HL-60 (cell line): ENCODE measurements at regions not wholly inside any gene's neighbourhood (a gene's known extent, or its start where the extent isn't known, plus 50 kb on each side); places are given as distances from the start of the nearest gene placed in this dataset.

ENCODE experiments used
- TF ChIP-seq, protein P1 (sequence below): IDR thresholded peaks from one replicate; pipeline ENCODE4 v1.5.1; 2011; ENCODE audit warnings: low read length, control low read depth, inconsistent platforms; ENCODE audit not compliant: insufficient read depth
- TF ChIP-seq, protein P2 (sequence below): IDR thresholded peaks from 2 replicates; pipeline ENCODE4 v1.6.1; 2012; ENCODE audit warnings: low read depth; ENCODE audit not compliant: insufficient replicate concordance

DNA sequence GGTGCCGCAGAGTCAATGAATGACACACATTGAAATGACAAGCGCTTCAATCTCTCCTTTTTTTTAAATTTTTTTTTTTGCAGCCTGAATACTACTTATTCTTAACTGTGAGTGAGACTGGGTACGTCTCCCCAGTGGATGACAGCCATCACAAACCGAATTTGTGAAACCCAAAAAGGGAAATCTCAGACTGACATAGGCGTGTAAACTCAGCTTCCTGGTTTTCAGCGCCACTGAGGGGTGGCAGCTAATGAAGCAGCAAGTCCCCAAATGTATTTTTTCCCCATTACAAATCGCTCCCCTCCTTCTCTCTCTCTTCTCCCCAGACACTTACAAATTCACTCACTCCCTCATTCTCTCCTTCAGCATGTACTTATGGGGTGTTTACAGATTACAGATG, 196.0 kb downstream of the MAF start:
- TF ChIP-seq, protein P1, sequence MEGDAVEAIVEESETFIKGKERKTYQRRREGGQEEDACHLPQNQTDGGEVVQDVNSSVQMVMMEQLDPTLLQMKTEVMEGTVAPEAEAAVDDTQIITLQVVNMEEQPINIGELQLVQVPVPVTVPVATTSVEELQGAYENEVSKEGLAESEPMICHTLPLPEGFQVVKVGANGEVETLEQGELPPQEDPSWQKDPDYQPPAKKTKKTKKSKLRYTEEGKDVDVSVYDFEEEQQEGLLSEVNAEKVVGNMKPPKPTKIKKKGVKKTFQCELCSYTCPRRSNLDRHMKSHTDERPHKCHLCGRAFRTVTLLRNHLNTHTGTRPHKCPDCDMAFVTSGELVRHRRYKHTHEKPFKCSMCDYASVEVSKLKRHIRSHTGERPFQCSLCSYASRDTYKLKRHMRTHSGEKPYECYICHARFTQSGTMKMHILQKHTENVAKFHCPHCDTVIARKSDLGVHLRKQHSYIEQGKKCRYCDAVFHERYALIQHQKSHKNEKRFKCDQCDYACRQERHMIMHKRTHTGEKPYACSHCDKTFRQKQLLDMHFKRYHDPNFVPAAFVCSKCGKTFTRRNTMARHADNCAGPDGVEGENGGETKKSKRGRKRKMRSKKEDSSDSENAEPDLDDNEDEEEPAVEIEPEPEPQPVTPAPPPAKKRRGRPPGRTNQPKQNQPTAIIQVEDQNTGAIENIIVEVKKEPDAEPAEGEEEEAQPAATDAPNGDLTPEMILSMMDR = no peak
- TF ChIP-seq, protein P2, sequence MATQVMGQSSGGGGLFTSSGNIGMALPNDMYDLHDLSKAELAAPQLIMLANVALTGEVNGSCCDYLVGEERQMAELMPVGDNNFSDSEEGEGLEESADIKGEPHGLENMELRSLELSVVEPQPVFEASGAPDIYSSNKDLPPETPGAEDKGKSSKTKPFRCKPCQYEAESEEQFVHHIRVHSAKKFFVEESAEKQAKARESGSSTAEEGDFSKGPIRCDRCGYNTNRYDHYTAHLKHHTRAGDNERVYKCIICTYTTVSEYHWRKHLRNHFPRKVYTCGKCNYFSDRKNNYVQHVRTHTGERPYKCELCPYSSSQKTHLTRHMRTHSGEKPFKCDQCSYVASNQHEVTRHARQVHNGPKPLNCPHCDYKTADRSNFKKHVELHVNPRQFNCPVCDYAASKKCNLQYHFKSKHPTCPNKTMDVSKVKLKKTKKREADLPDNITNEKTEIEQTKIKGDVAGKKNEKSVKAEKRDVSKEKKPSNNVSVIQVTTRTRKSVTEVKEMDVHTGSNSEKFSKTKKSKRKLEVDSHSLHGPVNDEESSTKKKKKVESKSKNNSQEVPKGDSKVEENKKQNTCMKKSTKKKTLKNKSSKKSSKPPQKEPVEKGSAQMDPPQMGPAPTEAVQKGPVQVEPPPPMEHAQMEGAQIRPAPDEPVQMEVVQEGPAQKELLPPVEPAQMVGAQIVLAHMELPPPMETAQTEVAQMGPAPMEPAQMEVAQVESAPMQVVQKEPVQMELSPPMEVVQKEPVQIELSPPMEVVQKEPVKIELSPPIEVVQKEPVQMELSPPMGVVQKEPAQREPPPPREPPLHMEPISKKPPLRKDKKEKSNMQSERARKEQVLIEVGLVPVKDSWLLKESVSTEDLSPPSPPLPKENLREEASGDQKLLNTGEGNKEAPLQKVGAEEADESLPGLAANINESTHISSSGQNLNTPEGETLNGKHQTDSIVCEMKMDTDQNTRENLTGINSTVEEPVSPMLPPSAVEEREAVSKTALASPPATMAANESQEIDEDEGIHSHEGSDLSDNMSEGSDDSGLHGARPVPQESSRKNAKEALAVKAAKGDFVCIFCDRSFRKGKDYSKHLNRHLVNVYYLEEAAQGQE = no peak
